ENCODE measurements at regions not wholly inside any gene's neighbourhood (a gene's known extent, or its start where the extent isn't known, plus 50 kb on each side); places are given as distances from the start of the nearest gene placed in this dataset.

DNA sequence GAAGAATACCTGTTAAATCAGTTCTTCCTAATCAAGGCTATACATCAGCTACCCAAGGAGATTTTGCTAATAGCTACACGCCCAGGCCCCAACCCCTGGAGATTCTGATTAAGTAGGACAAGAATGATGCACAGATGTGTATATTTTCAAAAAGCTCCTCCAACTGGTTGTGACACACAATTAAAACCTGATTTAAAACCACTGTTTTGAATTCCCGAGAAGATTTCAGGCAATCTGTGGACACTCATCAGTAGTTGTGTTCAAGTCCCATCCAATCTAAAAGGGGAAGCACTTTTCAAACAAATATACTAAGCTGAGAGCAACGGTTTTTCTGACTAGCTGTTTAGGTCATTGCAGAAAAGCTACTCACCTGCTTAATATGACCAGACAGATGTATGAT is 118.9 kb upstream of the NHSL1 start:
- Histone ChIP-seq H3K4me2 (ENCODE audit: low read depth, low read length) (no peak overlapping the region), H3K9ac (ENCODE audit: insufficient read depth, low read depth, low read length) (no peak overlapping the region), H3K36me3 (replicated peaks in 1 of 2; ENCODE audit: control insufficient read depth in 1 of 2, insufficient read depth in 2 of 2, low read length in 2 of 2) (no peaks in the 10 kb centered on the region), H3K27ac (ENCODE audit: extremely low read length, insufficient read depth, low read length) (no peak overlapping the region), H2AFZ (ENCODE audit: low read length) (no peak overlapping the region), H4K20me1 (ENCODE audit: insufficient read depth, low read length) (no peaks in the 10 kb centered on the region), H3K9me3 (ENCODE audit: low read length) (no peaks in the 10 kb centered on the region), H3K4me1 (ENCODE audit: insufficient read depth, low read length) (peaks cover 7% of the 10 kb centered on the region; the same call in 1 of the 2 replicates), H3K79me2 (ENCODE audit: insufficient read depth, low read length) (no peaks in the 10 kb centered on the region), H3K4me3 (replicated peaks in 1 of 3; ENCODE audit: insufficient read depth in 1 of 3, low read depth in 2 of 3, low read length in 3 of 3) (no peak overlapping the region), H3K27me3 (ENCODE audit: control insufficient read depth in 1 of 2, insufficient read depth in 2 of 2, low read length in 2 of 2) (no peaks in the 10 kb centered on the region)
- CTCF ChIA-PET (ENCODE audit: low intra/inter-chr PET ratio, low total read pairs): no interaction called here
- in situ Hi-C loops (cut with HindIII; ENCODE audit: extremely low pct_ligation_motif_present, low pct_unique_long_range_greater_than_20kb) (no loop called here), intact Hi-C loops (cut with micrococcal nuclease; ENCODE audit: unreplicated experiment) (no loop called here)
- DNase-seq (ENCODE audit: low spot score): no peak
- no peak for FAIRE-seq
- TF ChIP-seq ZNF30 (CRISPR knock-in tag; IDR thresholded peaks at IDR 0.05) (no peak), ISL2 (CRISPR knock-in tag; IDR thresholded peaks at IDR 0.05) (no peak), GABPB1 (CRISPR knock-in tag; IDR thresholded peaks at IDR 0.05) (no peak), ZFAT (CRISPR knock-in tag; conservative IDR thresholded peaks at IDR 0.05) (no peak), RARG (CRISPR knock-in tag; IDR thresholded peaks at IDR 0.05; ENCODE audit: low read depth) (no peak), ZFP41 (CRISPR knock-in tag; IDR thresholded peaks at IDR 0.05; ENCODE audit: borderline replicate concordance) (no peak), ZNF737 (CRISPR knock-in tag; IDR thresholded peaks at IDR 0.05; ENCODE audit: borderline replicate concordance) (no peak)
- no peak for ATAC-seq
- POLR2A ChIA-PET: no interaction called here
- no TSS peak for BruUV-seq (replicated peaks)
- 75% methylated on average over 3 of the region's 3 CpGs for WGBS (ENCODE audit: low lambda C conversion rate)

DNA sequence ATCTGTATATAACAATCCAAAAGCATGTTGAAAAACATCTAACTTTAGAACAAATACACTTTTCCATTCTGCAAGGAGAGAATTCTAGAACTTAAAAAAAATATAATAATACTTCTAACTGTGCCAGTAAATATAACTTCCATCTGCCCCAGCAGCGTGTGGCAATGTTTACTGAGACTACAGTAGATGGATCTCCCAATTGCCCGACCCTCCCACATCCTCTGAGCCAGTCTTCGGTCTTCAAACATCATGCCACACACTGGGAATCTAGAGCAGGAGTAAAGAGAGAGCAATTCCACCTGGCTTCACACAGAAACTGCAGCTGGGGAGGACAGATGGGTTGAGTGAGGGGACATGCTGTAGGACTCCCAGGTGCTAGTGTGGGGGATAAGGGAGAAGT is 121.3 kb upstream of the NHSL1 start:
- BruUV-seq (replicated peaks): no TSS peak
- in situ Hi-C loops (cut with HindIII; ENCODE audit: extremely low pct_ligation_motif_present, low pct_unique_long_range_greater_than_20kb): no loop called here
- no peak for FAIRE-seq
- 38% methylated on average over 3 of the region's 3 CpGs for WGBS (ENCODE audit: low lambda C conversion rate)
- CTCF ChIA-PET (ENCODE audit: low intra/inter-chr PET ratio, low total read pairs): no interaction called here
- Histone ChIP-seq H3K4me3 (replicated peaks in 1 of 3; ENCODE audit: insufficient read depth in 1 of 3, low read depth in 2 of 3, low read length in 3 of 3) (no peak overlapping the region), H3K79me2 (ENCODE audit: insufficient read depth, low read length) (no peaks in the 10 kb centered on the region), H3K9ac (ENCODE audit: insufficient read depth, low read depth, low read length) (no peak overlapping the region), H3K27me3 (ENCODE audit: control insufficient read depth in 1 of 2, insufficient read depth in 2 of 2, low read length in 2 of 2) (no peaks in the 10 kb centered on the region), H3K9me3 (ENCODE audit: low read length) (no peaks in the 10 kb centered on the region), H3K36me3 (replicated peaks in 1 of 2; ENCODE audit: control insufficient read depth in 1 of 2, insufficient read depth in 2 of 2, low read length in 2 of 2) (no peaks in the 10 kb centered on the region), H2AFZ (ENCODE audit: low read length) (no peak overlapping the region), H3K4me1 (ENCODE audit: insufficient read depth, low read length) (peaks cover 7% of the 10 kb centered on the region; the same call in 1 of the 2 replicates), H3K27ac (ENCODE audit: extremely low read length, insufficient read depth, low read length) (no peak overlapping the region), H3K4me2 (ENCODE audit: low read depth, low read length) (no peak overlapping the region), H4K20me1 (ENCODE audit: insufficient read depth, low read length) (no peaks in the 10 kb centered on the region)
- intact Hi-C loops (cut with micrococcal nuclease; ENCODE audit: unreplicated experiment): no loop called here
- TF ChIP-seq YY1 (IDR thresholded peaks at IDR 0.05; ENCODE audit: insufficient read depth, insufficient replicate concordance, low read depth, low read length): no peak
- TF ChIP-seq ZNF235 (CRISPR knock-in tag; IDR thresholded peaks at IDR 0.05; ENCODE audit: borderline replicate concordance): no peak
- no peak for TF ChIP-seq FOXA1 (IDR thresholded peaks at IDR 0.05)
- TF ChIP-seq FOXA1 (CRISPR knock-in tag; IDR thresholded peaks at IDR 0.05): 0 out of 2 replicates have a peak, but pooled peaks have one; percentile 10
- TF ChIP-seq, protein P1, sequence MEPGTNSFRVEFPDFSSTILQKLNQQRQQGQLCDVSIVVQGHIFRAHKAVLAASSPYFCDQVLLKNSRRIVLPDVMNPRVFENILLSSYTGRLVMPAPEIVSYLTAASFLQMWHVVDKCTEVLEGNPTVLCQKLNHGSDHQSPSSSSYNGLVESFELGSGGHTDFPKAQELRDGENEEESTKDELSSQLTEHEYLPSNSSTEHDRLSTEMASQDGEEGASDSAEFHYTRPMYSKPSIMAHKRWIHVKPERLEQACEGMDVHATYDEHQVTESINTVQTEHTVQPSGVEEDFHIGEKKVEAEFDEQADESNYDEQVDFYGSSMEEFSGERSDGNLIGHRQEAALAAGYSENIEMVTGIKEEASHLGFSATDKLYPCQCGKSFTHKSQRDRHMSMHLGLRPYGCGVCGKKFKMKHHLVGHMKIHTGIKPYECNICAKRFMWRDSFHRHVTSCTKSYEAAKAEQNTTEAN (CRISPR knock-in tag; conservative IDR thresholded peaks at IDR 0.05): no peak
- peak; percentile 8; the same call in 1 of the 2 replicates for TF ChIP-seq FOXA3 (CRISPR knock-in tag; IDR thresholded peaks at IDR 0.05)
- DNase-seq (ENCODE audit: low spot score): no peak
- POLR2A ChIA-PET: no interaction called here
- ATAC-seq: peak; percentile 57
